Transverse colon (tissue), 4 donors: ENCODE measurements at regions not wholly inside any gene's neighbourhood (a gene's known extent, or its start where the extent isn't known, plus 50 kb on each side); places are given as distances from the start of the nearest gene placed in this dataset.

Source experiments
- DNase-seq: peaks from one replicate; pipeline ENCODE4 v3.0.0-alpha.2; 2019
- H3K27ac ChIP-seq, 4 donors: fragments of 200-600 bp; sonication (generic); 2 replicates each; pipeline ENCODE4 v1.5.1; 2016 to 2018; ENCODE audit warnings: inconsistent platforms in 4 of 4
- H3K27me3 ChIP-seq: fragments of 200-600 bp; sonication (generic); 2 replicates; pipeline ENCODE4 v1.5.1; 2017; ENCODE audit warnings: inconsistent platforms
- H3K36me3 ChIP-seq, 4 donors: fragments of 200-600 bp; sonication (generic); 2 replicates each; pipeline ENCODE4 v1.5.1; 2017 to 2019; ENCODE audit warnings: inconsistent platforms in 4 of 4
- H3K4me1 ChIP-seq, 4 donors: fragments of 200-600 bp; sonication (generic); 2 replicates each; pipeline ENCODE4 v1.5.1; 2017 to 2020; ENCODE audit warnings: inconsistent platforms in 4 of 4
- H3K4me3 ChIP-seq, 4 donors: fragments of 200-600 bp; sonication (generic); 1 replicate in 1 of 4; 2 replicates in 3 of 4; pipeline versions ENCODE4 v1.5.1 to v1.6.1; 2017 to 2019; ENCODE audit warnings: inconsistent platforms in 4 of 4
- H3K9me3 ChIP-seq, 2 donors: fragments of 200-600 bp; sonication (generic); 2 replicates each; pipeline ENCODE4 v1.5.1; 2017 to 2019; ENCODE audit warnings: inconsistent platforms in 2 of 2
- CTCF ChIP-seq, 5 experiments: fragments of 200-600 bp in 3 of 5; fragments of 450-650 bp in 2 of 5; sonication (generic) in 3 of 5; IDR thresholded peaks; 1 replicate in 2 of 5; 2 replicates in 3 of 5; pipeline ENCODE4 v1.5.1; 2016 to 2017; ENCODE audit warnings: antibody characterized with exemption in 5 of 5, inconsistent platforms in 3 of 5, mild to moderate bottlenecking in 2 of 5, moderate library complexity in 1 of 5
- EP300 ChIP-seq: sonication (generic); formaldehyde crosslinking; IDR thresholded peaks from one replicate; pipeline ENCODE4 v1.6.1; 2017; ENCODE audit warnings: antibody characterized with exemption, low read depth
- POLR2A ChIP-seq: fragments of 450-650 bp; IDR thresholded peaks from one replicate; pipeline ENCODE4 v1.6.1; 2016; ENCODE audit warnings: antibody characterized with exemption, mild to moderate bottlenecking, moderate library complexity
- POLR2AphosphoS5 ChIP-seq, 3 donors: sonication (generic); formaldehyde crosslinking; IDR thresholded peaks; one replicate each; pipeline ENCODE4 v1.6.1; 2016; ENCODE audit warnings: antibody characterized with exemption in 3 of 3
- WGBS, 2 donors: methylation state at CpG; one replicate each; pipeline ENCODE4 v1.1.5; 2018; ENCODE audit warnings: low coverage in 1 of 2; 5-methylcytosine and 5-hydroxymethylcytosine counted together
- in situ Hi-C, 4 donors: fragments of 200-750 bp; cut with MboI; loops; one replicate each; pipeline versions ENCODE4 v1.15.0 to v1.15.1; 2017; ENCODE audit warnings: low sequenced_read_pairs in 3 of 4, low pct_ligation_motif_present in 1 of 4, low pct_unique_long_range_greater_than_20kb in 1 of 4
- intact Hi-C: fragments of 100-400 bp; cut with DNase I; formaldehyde crosslinking; loops from one replicate; pipeline ENCODE4 v1.15.1; 2023; ENCODE audit warnings: low total_unique reads

- Histone ChIP-seq H3K27me3 (no peaks in the 10 kb centered on the region), H3K9me3 (peaks cover 0 to 6% of the 10 kb centered on the region in 2 donors), H3K27ac (no peak overlapping the region), H3K4me3 (no peak overlapping the region), H3K36me3 (no peaks in the 10 kb centered on the region), H3K4me1 (no peaks in the 10 kb centered on the region)
- WGBS, 2 donors = 62% methylated on average over 1 of the region's 1 CpG; no CpG with 5 or more reads in 1 of the 2 donors
- no peak for DNase-seq
- no peak for TF ChIP-seq EP300
- no peak for TF ChIP-seq POLR2A
- no peak for TF ChIP-seq POLR2AphosphoS5 (IDR thresholded peaks at IDR 0.05)
- no peak for TF ChIP-seq CTCF (IDR thresholded peaks at IDR 0.05)
- in situ Hi-C loops = no loop called here
- intact Hi-C loops = no loop called here
These were observed 155.0 kb upstream of the SFRP2 start for GRCh38 chr4:153943738-153944415.

GRCh38 chr4:153940916-153941315 is 152.0 kb upstream of the SFRP2 start:
- WGBS, 2 donors = 58% methylated on average over 4 of the region's 4 CpGs; no CpG with 5 or more reads in 1 of the 2 donors
- DNase-seq = no peak
- Histone ChIP-seq H3K4me1 (no peaks in the 10 kb centered on the region), H3K36me3 (no peaks in the 10 kb centered on the region), H3K4me3 (no peak overlapping the region), H3K27me3 (no peaks in the 10 kb centered on the region), H3K27ac (no peak overlapping the region), H3K9me3 (peaks cover 0 to 5% of the 10 kb centered on the region in 2 donors)
- no peak for TF ChIP-seq POLR2AphosphoS5 (IDR thresholded peaks at IDR 0.05)
- TF ChIP-seq POLR2A = no peak
- TF ChIP-seq EP300 = no peak
- TF ChIP-seq CTCF (IDR thresholded peaks at IDR 0.05) = no peak
- intact Hi-C loops = no loop called here
- in situ Hi-C loops = no loop called here

GRCh38 chr4:153939570-153939969 is 150.7 kb upstream of the SFRP2 start:
- WGBS, 2 donors = 85 to 100% methylated on average over 1 of the region's 1 CpG
- Histone ChIP-seq H3K4me3 (no peak overlapping the region), H3K27ac (no peak overlapping the region), H3K27me3 (no peaks in the 10 kb centered on the region), H3K9me3 (no peaks in the 10 kb centered on the region), H3K4me1 (no peaks in the 10 kb centered on the region), H3K36me3 (no peaks in the 10 kb centered on the region)
- intact Hi-C loops (no loop called here), in situ Hi-C loops (no loop called here)
- TF ChIP-seq CTCF (IDR thresholded peaks at IDR 0.05) = no peak
- TF ChIP-seq POLR2AphosphoS5 (IDR thresholded peaks at IDR 0.05) = no peak
- TF ChIP-seq EP300 = no peak
- DNase-seq = no peak

GRCh38 chr4:153938994-153939393 is 150.1 kb upstream of the SFRP2 start:
- Histone ChIP-seq H3K36me3 (no peaks in the 10 kb centered on the region), H3K4me1 (no peaks in the 10 kb centered on the region), H3K4me3 (no peak overlapping the region), H3K27me3 (no peaks in the 10 kb centered on the region), H3K27ac (no peak overlapping the region), H3K9me3 (no peaks in the 10 kb centered on the region)
- in situ Hi-C loops (no loop called here), intact Hi-C loops (no loop called here)
- WGBS, 2 donors = 94 to 97% methylated on average over 4 of the region's 4 CpGs
- TF ChIP-seq POLR2AphosphoS5 (IDR thresholded peaks at IDR 0.05) = no peak
- no peak for TF ChIP-seq EP300
- no peak for DNase-seq

- no peaks in the 10 kb centered on the region for H3K9me3 ChIP-seq
- DNase-seq = no peak
- intact Hi-C loops (no loop called here), in situ Hi-C loops (no loop called here)
- H3K36me3 ChIP-seq = no peaks in the 10 kb centered on the region
- 67 to 86% methylated on average over 1 to 4 of the region's 4 CpGs for whole genome bisulfite sequencing, 2 donors
- TF ChIP-seq POLR2A = no peak
- TF ChIP-seq POLR2AphosphoS5 (IDR thresholded peaks at IDR 0.05) = no peak
- no peak for TF ChIP-seq CTCF (IDR thresholded peaks at IDR 0.05)
- TF ChIP-seq EP300 = no peak
- H3K27me3 ChIP-seq = no peaks in the 10 kb centered on the region
- H3K27ac ChIP-seq = no peak overlapping the region
- H3K4me3 ChIP-seq = no peak overlapping the region
- H3K4me1 ChIP-seq = no peaks in the 10 kb centered on the region
These were observed 148.4 kb upstream of the SFRP2 start for GRCh38 chr4:153937289-153937688.
